ENCODE measurements at regions not wholly inside any gene's neighbourhood (a gene's known extent, or its start where the extent isn't known, plus 50 kb on each side); places are given as distances from the start of the nearest gene placed in this dataset.

DNA sequence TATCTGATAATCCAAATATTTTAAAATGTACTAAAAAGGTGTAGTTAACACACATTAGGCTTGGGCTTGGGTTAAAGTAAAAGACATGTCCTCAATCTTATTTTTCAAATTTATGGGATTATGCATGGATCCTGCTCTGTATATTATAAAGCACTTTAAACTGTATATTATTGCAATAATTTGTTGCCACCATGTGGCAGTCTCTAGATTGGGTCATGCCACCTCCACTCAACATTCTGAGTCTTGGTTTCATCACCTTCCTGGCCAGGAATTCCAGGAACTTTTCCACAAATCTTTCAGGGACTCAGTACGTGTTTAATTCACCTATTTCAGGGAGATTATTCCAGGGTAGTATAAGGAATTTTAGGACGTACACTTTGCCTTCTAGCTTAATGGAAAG, 695.5 kb downstream of the FAM181B start:
- no peak for TF ChIP-seq KDM5A (IDR thresholded peaks at IDR 0.05)
- TF ChIP-seq RCOR1 (IDR thresholded peaks at IDR 0.05; ENCODE audit: low read depth, low read length) = no peak
- TF ChIP-seq JUNB (IDR thresholded peaks at IDR 0.05) = no peak
- no peak for TF ChIP-seq SREBF2 (IDR thresholded peaks at IDR 0.05)
- TF ChIP-seq RAD21 (conservative IDR thresholded peaks at IDR 0.05 in 1 of 2, IDR thresholded peaks at IDR 0.05 in 1 of 2) = no peak
- TF ChIP-seq POLR2AphosphoS2 (conservative IDR thresholded peaks at IDR 0.05; ENCODE audit: low read length) = no peak
- TF ChIP-seq JUN (IDR thresholded peaks at IDR 0.05) = no peak
- TF ChIP-seq, protein P1, sequence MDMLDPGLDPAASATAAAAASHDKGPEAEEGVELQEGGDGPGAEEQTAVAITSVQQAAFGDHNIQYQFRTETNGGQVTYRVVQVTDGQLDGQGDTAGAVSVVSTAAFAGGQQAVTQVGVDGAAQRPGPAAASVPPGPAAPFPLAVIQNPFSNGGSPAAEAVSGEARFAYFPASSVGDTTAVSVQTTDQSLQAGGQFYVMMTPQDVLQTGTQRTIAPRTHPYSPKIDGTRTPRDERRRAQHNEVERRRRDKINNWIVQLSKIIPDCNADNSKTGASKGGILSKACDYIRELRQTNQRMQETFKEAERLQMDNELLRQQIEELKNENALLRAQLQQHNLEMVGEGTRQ (IDR thresholded peaks at IDR 0.05) = no peak
- TF ChIP-seq CTCF (IDR thresholded peaks at IDR 0.05) = no peak
- no peak for TF ChIP-seq REST (IDR thresholded peaks at IDR 0.05)
- no peak for TF ChIP-seq SMC3 (IDR thresholded peaks at IDR 0.05)
